Tibial nerve (tissue), 3 donors: ENCODE measurements at regions not wholly inside any gene's neighbourhood (a gene's known extent, or its start where the extent isn't known, plus 50 kb on each side); places are given as distances from the start of the nearest gene placed in this dataset.

Experiments used
- CTCF ChIP-seq, 5 experiments: fragments of 200-600 bp in 3 of 5; fragments of 450-650 bp in 2 of 5; sonication (generic) in 3 of 5; IDR thresholded peaks; one replicate each; pipeline ENCODE4 v1.5.1; 2016 to 2019; ENCODE audit warnings: antibody characterized with exemption in 5 of 5, mild to moderate bottlenecking in 3 of 5, moderate library complexity in 2 of 5
- POLR2A ChIP-seq, 2 donors: fragments of 450-650 bp; IDR thresholded peaks; one replicate each; pipeline ENCODE4 v1.6.1; 2017; ENCODE audit warnings: antibody characterized with exemption in 2 of 2, mild to moderate bottlenecking in 2 of 2, moderate library complexity in 2 of 2

- TF ChIP-seq CTCF (IDR thresholded peaks at IDR 0.05), result no peak
- TF ChIP-seq POLR2A (IDR thresholded peaks at IDR 0.05), result no peak
Measured at GRCh38 chr14:48857366-48857765, 728.8 kb downstream of the RPS29 start.
